Ectodermal cell (in vitro differentiated cells): ENCODE measurements at regions not wholly inside any gene's neighbourhood (a gene's known extent, or its start where the extent isn't known, plus 50 kb on each side); places are given as distances from the start of the nearest gene placed in this dataset.

ENCODE experiments used
- H3K27ac ChIP-seq: 2 replicates; pipeline ENCODE4 v1.7.0; 2013; ENCODE audit warnings: mild to moderate bottlenecking, low read depth, low read length; ENCODE audit not compliant: insufficient read depth, poor library complexity, severe bottlenecking
- H3K27me3 ChIP-seq: 2 replicates; pipeline ENCODE4 v1.7.0; 2013; ENCODE audit warnings: mild to moderate bottlenecking, low read length; ENCODE audit not compliant: insufficient read depth, control insufficient read depth, poor library complexity, severe bottlenecking
- H3K36me3 ChIP-seq: one replicate; pipeline ENCODE4 v1.7.0; 2013; ENCODE audit warnings: low read length; ENCODE audit not compliant: control insufficient read depth, insufficient read depth
- H3K4me1 ChIP-seq: one replicate; pipeline ENCODE4 v1.7.0; 2013; ENCODE audit warnings: low read length; ENCODE audit not compliant: control insufficient read depth, insufficient read depth
- H3K4me3 ChIP-seq: 2 replicates; pipeline ENCODE4 v1.7.0; 2013; ENCODE audit warnings: low read depth, low read length, control low read depth; ENCODE audit not compliant: insufficient read depth
- H3K9me3 ChIP-seq: 2 replicates; pipeline ENCODE4 v1.7.0; 2013; ENCODE audit warnings: mild to moderate bottlenecking, low read length, moderate library complexity; ENCODE audit not compliant: control insufficient read depth
- WGBS, 2 experiments: methylation state at CpG; one replicate each; pipeline ENCODE4 v1.1.7; 2013; ENCODE audit warnings: missing lambda C conversion rate in 2 of 2; 5-methylcytosine and 5-hydroxymethylcytosine counted together

- no peak overlapping the region for H3K27ac ChIP-seq
- no peaks in the 10 kb centered on the region for H3K9me3 ChIP-seq
- H3K4me3 ChIP-seq: no peak overlapping the region
- H3K36me3 ChIP-seq: no peaks in the 10 kb centered on the region
- H3K4me1 ChIP-seq: no peaks in the 10 kb centered on the region
- WGBS, 2 experiments: 88 to 90% methylated on average over 12 of the region's 12 CpGs
- H3K27me3 ChIP-seq: no peaks in the 10 kb centered on the region
Measured at GRCh38 chr20:62535964-62536363, 60.2 kb upstream of the GATA5 start.

GRCh38 chr20:62536871-62537401, 61.1 kb upstream of the GATA5 start:
- no peaks in the 10 kb centered on the region for H3K27me3 ChIP-seq
- no peaks in the 10 kb centered on the region for H3K9me3 ChIP-seq
- 90 to 91% methylated on average over 16 of the region's 16 CpGs for WGBS, 2 experiments
- no peaks in the 10 kb centered on the region for H3K36me3 ChIP-seq
- H3K4me1 ChIP-seq: no peaks in the 10 kb centered on the region
- no peak overlapping the region for H3K4me3 ChIP-seq
- no peak overlapping the region for H3K27ac ChIP-seq

GRCh38 chr20:62537649-62538292, 62.0 kb upstream of the GATA5 start:
- Histone ChIP-seq H3K27ac (no peak overlapping the region), H3K4me3 (no peak overlapping the region), H3K4me1 (no peaks in the 10 kb centered on the region), H3K27me3 (no peaks in the 10 kb centered on the region), H3K36me3 (no peaks in the 10 kb centered on the region), H3K9me3 (no peaks in the 10 kb centered on the region)
- WGBS, 2 experiments: 91 to 93% methylated on average over 27 to 28 of the region's 28 CpGs

- H3K9me3 ChIP-seq: no peaks in the 10 kb centered on the region
- H3K27ac ChIP-seq: no peak overlapping the region
- no peak overlapping the region for H3K4me3 ChIP-seq
- H3K36me3 ChIP-seq: no peaks in the 10 kb centered on the region
- no peaks in the 10 kb centered on the region for H3K4me1 ChIP-seq
- WGBS, 2 experiments: 89 to 90% methylated on average over 25 of the region's 25 CpGs
- H3K27me3 ChIP-seq: no peaks in the 10 kb centered on the region
Measured at GRCh38 chr20:62539198-62540045, 63.6 kb upstream of the GATA5 start.

GRCh38 chr20:62540504-62540903, 64.7 kb upstream of the GATA5 start:
- Histone ChIP-seq H3K36me3 (no peaks in the 10 kb centered on the region), H3K9me3 (no peaks in the 10 kb centered on the region), H3K27ac (no peak overlapping the region), H3K27me3 (no peaks in the 10 kb centered on the region), H3K4me3 (no peak overlapping the region), H3K4me1 (no peaks in the 10 kb centered on the region)
- 89 to 90% methylated on average over 14 of the region's 14 CpGs for WGBS, 2 experiments

- H3K27ac ChIP-seq: no peak overlapping the region
- 92% methylated on average over 14 of the region's 14 CpGs for WGBS, 2 experiments
- H3K27me3 ChIP-seq: no peaks in the 10 kb centered on the region
Measured at GRCh38 chr20:62542862-62543261, 67.1 kb upstream of the GATA5 start.

GRCh38 chr20:62543470-62544302, 67.9 kb upstream of the GATA5 start:
- H3K4me1 ChIP-seq: no peaks in the 10 kb centered on the region
- peaks cover under 1% of the 10 kb centered on the region for H3K27me3 ChIP-seq
- H3K9me3 ChIP-seq: no peaks in the 10 kb centered on the region
- H3K27ac ChIP-seq: no peak overlapping the region
- no peak overlapping the region for H3K4me3 ChIP-seq
- no peaks in the 10 kb centered on the region for H3K36me3 ChIP-seq
- whole genome bisulfite sequencing, 2 experiments: 88 to 89% methylated on average over 27 of the region's 27 CpGs

More at GRCh38 chr20:62542862-62543261, 67.1 kb upstream of the GATA5 start:
- H3K36me3 ChIP-seq: no peaks in the 10 kb centered on the region
- no peak overlapping the region for H3K4me3 ChIP-seq
- no peaks in the 10 kb centered on the region for H3K9me3 ChIP-seq
- no peaks in the 10 kb centered on the region for H3K4me1 ChIP-seq

- Histone ChIP-seq H3K27me3 (peaks cover 9% of the 10 kb centered on the region), H3K9me3 (no peaks in the 10 kb centered on the region), H3K36me3 (no peaks in the 10 kb centered on the region), H3K4me1 (no peaks in the 10 kb centered on the region), H3K4me3 (no peak overlapping the region), H3K27ac (no peak overlapping the region)
- 91 to 95% methylated on average over 9 of the region's 9 CpGs for WGBS, 2 experiments
Measured at GRCh38 chr20:62544505-62545055, 68.8 kb upstream of the GATA5 start.

- Histone ChIP-seq H3K27me3 (peaks cover 16% of the 10 kb centered on the region), H3K4me3 (no peak overlapping the region), H3K27ac (no peak overlapping the region), H3K9me3 (no peaks in the 10 kb centered on the region), H3K4me1 (no peaks in the 10 kb centered on the region), H3K36me3 (no peaks in the 10 kb centered on the region)
- WGBS, 2 experiments: 95% methylated on average over 17 of the region's 17 CpGs
Measured at GRCh38 chr20:62545271-62545670, 69.5 kb upstream of the GATA5 start.
